K562 (cell line): ENCODE measurements at regions not wholly inside any gene's neighbourhood (a gene's known extent, or its start where the extent isn't known, plus 50 kb on each side); places are given as distances from the start of the nearest gene placed in this dataset.

Experiments
- CREB1 ChIP-seq, 2 experiments: sonication (generic) in 1 of 2; formaldehyde crosslinking in 1 of 2; IDR thresholded peaks; 2 replicates each; pipeline versions ENCODE4 v1.6.1 to v1.8.0; 2012 to 2022; ENCODE audit warnings: inconsistent platforms in 1 of 2, mild to moderate bottlenecking in 1 of 2, missing genetic modification reagents in 1 of 2, moderate library complexity in 1 of 2
- PCBP2 ChIP-seq: fragments of 200-400 bp; formaldehyde crosslinking; IDR thresholded peaks from 2 replicates; pipeline ENCODE4 v1.6.1; 2018; ENCODE audit warnings: low read length, low read depth, mild to moderate bottlenecking, moderate library complexity; ENCODE audit not compliant: poor library complexity, severe bottlenecking
- POLR2A ChIP-seq: fragments of 450-650 bp; conservative IDR thresholded peaks from 2 replicates; pipeline ENCODE4 v1.6.1; 2016
- SMARCA4 ChIP-seq: fragments of 450-650 bp; IDR thresholded peaks from 2 replicates; pipeline ENCODE4 v1.6.1; 2016
- ZNF197 ChIP-seq: fragments of 200-800 bp; sonication (Bioruptor generic); IDR thresholded peaks from 2 replicates; pipeline ENCODE4 v1.6.1; 2016; ENCODE audit warnings: low read depth, missing genetic modification characterization, missing compliant biosample characterization

DNA sequence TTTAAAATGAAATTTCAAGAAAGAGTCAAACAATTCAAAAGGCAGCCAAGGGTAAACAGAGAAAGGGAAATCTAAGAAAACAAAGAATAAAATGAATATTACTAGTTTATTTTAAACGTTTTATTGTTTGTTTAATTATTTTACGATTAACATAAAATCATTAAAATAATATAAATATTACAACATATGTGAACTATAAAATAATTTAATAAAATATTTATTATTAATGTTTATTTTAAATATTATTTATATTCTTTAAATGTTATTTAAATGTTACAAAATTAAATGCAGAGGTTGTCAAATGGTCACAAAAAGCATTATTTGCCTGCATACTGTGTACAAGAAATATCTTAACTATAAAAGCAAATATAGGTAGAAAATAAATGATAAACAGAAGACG, 786.7 kb upstream of the GHITM start:
- no peak for TF ChIP-seq ZNF197 (CRISPR knock-in tag)
- TF ChIP-seq SMARCA4 = no peak
- no peak for TF ChIP-seq POLR2A
- TF ChIP-seq CREB1 (IDR thresholded peaks at IDR 0.05) = no peak
- no peak for TF ChIP-seq CREB1 (CRISPR knock-in tag; IDR thresholded peaks at IDR 0.05)
- TF ChIP-seq PCBP2 = no peak
